Type B pancreatic cell (in vitro differentiated cells): ENCODE measurements at regions not wholly inside any gene's neighbourhood (a gene's known extent, or its start where the extent isn't known, plus 50 kb on each side); places are given as distances from the start of the nearest gene placed in this dataset.
A peak's percentile ranks its signal among the peaks of the same experiment; 100 is the strongest.

Experiments
- DNase-seq: peaks from one replicate; pipeline ENCODE4 v3.0.0; 2021; ENCODE audit warnings: mixed read lengths; ENCODE audit not compliant: unreplicated experiment; ENCODE audit errors: extremely low spot score
- H3K27ac Mint-ChIP-seq: 2 replicates; pipeline ENCODE4 v1.8.0; 2021; ENCODE audit warnings: mild to moderate bottlenecking, mixed read lengths
- H3K27me3 Mint-ChIP-seq: 2 replicates; pipeline ENCODE4 v1.8.0; 2021; ENCODE audit warnings: mixed read lengths
- H3K36me3 Mint-ChIP-seq: 2 replicates; pipeline ENCODE4 v1.8.0; 2021; ENCODE audit warnings: mixed read lengths
- H3K4me1 Mint-ChIP-seq: one replicate; pipeline ENCODE4 v1.8.0; 2021; ENCODE audit warnings: mixed read lengths; ENCODE audit not compliant: unreplicated experiment
- H3K4me3 Mint-ChIP-seq: 2 replicates; pipeline ENCODE4 v1.8.0; 2021; ENCODE audit warnings: mild to moderate bottlenecking, mixed read lengths
- H3K9me3 Mint-ChIP-seq: 2 replicates; pipeline ENCODE4 v1.8.0; 2021; ENCODE audit warnings: mixed read lengths
- CTCF ChIP-seq: fragments of 200-600 bp; sonication (generic); conservative IDR thresholded peaks from 2 replicates; pipeline ENCODE4 v1.5.0; 2021; ENCODE audit warnings: antibody characterized with exemption, mild to moderate bottlenecking

DNA sequence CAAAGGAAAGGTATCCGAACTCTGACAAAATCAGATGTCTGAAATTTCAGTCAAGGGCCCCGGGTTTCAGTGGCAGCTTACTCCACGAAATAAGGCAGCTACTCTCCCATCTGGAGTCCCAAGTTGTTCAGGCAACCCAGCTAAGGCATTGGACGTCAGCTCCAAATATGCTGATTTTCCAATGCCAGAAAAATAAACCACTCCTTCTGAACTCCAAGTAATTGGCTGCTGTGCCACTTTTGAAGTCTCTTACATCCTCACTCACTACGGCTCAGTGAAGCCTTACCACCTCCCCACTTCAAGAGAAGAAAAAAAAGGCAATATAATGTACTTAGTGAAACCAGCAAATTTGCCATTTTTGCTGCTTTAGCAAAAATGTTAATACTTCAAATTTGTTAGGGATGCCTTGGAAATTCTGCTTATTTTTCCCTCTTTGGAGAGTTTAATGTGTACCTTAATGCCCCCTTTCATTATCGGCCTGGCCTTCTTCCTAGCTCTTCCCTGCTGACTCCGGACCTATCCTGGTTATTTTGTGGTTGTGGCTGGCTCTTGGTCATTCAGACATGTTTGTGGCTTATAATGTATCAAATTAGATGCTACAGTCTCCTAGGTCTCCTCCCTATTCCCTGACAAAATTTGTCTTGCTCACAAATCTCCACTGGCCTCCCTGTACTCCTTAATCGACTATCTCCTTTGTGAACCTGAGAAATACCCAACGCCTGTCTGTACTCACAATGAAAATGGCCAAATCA is 589.2 kb upstream of the ZEB2 start:
- H3K27me3 Mint-ChIP-seq, result peaks cover 6% of the 10 kb centered on the region
- H3K9me3 Mint-ChIP-seq, result no peaks in the 10 kb centered on the region
- H3K4me3 Mint-ChIP-seq, result no peak overlapping the region
- H3K27ac Mint-ChIP-seq, result no peak overlapping the region
- no peak for TF ChIP-seq CTCF
- peaks cover 22% of the 10 kb centered on the region for H3K4me1 Mint-ChIP-seq
- H3K36me3 Mint-ChIP-seq, result no peaks in the 10 kb centered on the region
- DNase-seq, result no peak

DNA sequence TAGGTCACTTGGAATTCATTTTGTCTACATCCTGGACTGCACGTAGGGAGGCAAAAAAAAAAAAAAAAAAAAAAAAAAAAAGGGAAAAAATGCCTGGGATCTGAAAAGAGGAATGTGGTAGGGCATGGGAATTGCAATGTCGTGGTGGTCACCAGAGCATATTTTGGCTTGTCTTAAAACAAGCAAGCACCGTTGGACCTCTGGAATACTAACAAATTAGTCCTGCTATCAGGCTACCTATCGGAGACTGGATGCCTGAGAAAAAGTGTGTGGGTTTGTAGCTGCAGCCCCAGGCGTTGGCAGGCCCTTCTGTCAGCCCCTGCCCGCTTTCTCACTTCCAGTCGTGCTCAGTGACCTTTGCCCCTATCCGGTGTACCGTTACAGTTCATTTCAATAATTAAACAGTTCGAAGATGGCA is 588.5 kb upstream of the ZEB2 start:
- TF ChIP-seq CTCF, result no peak
- Mint-ChIP-seq H3K9me3 (no peaks in the 10 kb centered on the region), H3K27me3 (peaks cover 6% of the 10 kb centered on the region), H3K4me3 (peak overlapping the region; percentile 29), H3K27ac (peak overlapping the region; percentile 23), H3K36me3 (no peaks in the 10 kb centered on the region), H3K4me1 (peaks cover 20% of the 10 kb centered on the region)
- no peak for DNase-seq

- Mint-ChIP-seq H3K9me3 (peaks cover 8% of the 10 kb centered on the region), H3K4me1 (peaks cover 17% of the 10 kb centered on the region), H3K27me3 (no peaks in the 10 kb centered on the region), H3K4me3 (no peak overlapping the region), H3K27ac (no peak overlapping the region), H3K36me3 (no peaks in the 10 kb centered on the region)
- TF ChIP-seq CTCF, result no peak
- DNase-seq, result no peak
Measured at GRCh38 chr2:145106293-145106692, 586.4 kb upstream of the ZEB2 start.

GRCh38 chr2:145102706-145103105 is 582.8 kb upstream of the ZEB2 start:
- H3K9me3 Mint-ChIP-seq, result peaks cover 8% of the 10 kb centered on the region
- no peaks in the 10 kb centered on the region for H3K36me3 Mint-ChIP-seq
- no peak overlapping the region for H3K27ac Mint-ChIP-seq
- no peaks in the 10 kb centered on the region for H3K27me3 Mint-ChIP-seq
- peaks cover 7% of the 10 kb centered on the region for H3K4me1 Mint-ChIP-seq
- no peak overlapping the region for H3K4me3 Mint-ChIP-seq
- no peak for DNase-seq
- no peak for TF ChIP-seq CTCF

DNA sequence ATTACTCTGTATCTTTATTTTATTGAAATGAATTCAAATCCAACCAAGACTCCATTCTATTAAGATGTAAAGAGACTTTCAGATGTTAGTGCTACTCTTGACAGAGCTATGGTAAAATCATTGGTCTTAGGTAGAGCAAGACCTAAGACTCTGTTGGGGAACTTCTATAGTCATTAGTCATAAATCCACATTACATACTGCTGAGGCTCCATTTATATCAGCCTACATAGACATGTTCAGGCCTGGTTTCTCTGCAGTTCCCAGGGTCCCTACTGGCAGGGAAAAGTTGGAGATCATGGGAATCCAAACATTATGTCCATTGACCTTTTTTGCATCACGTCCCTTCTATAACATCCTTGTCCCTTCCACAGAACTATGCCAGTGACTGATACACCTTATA is 580.4 kb upstream of the ZEB2 start:
- TF ChIP-seq CTCF, result no peak
- H3K9me3 Mint-ChIP-seq, result peaks cover 12% of the 10 kb centered on the region
- no peaks in the 10 kb centered on the region for H3K36me3 Mint-ChIP-seq
- H3K27ac Mint-ChIP-seq, result no peak overlapping the region
- peaks cover 4% of the 10 kb centered on the region for H3K4me1 Mint-ChIP-seq
- no peak for DNase-seq
- H3K4me3 Mint-ChIP-seq, result no peak overlapping the region
- H3K27me3 Mint-ChIP-seq, result peaks cover 3% of the 10 kb centered on the region
